ENCODE measurements at regions not wholly inside any gene's neighbourhood (a gene's known extent, or its start where the extent isn't known, plus 50 kb on each side); places are given as distances from the start of the nearest gene placed in this dataset.

DNA sequence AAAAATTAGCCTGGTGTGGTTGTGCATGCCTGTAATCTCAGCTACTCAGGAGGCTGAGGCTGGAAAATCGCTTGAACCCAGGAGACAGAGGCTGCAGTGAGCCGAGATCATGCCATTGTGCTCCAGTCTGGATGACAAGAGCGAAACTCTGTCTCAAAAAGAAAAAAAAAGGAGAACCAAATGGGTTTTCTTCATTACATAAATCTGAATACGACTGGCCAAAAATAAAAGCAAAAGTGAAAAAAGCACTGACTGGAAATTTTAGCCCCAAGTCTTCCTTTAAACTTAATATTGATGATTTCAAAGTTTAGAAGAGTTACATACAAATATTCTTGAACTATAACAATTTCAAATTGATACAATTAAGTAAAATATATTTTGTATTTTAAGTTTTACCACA, 249.5 kb upstream of the STARD13 start:
- TF ChIP-seq POLR2A (IDR thresholded peaks at IDR 0.05; ENCODE audit: low read depth) = no peak
- TF ChIP-seq CTCF (IDR thresholded peaks at IDR 0.05) = no peak
- TF ChIP-seq EP300 (IDR thresholded peaks at IDR 0.05) = no peak

Measured in esophagus muscularis mucosa (tissue), 4 donors.